Natural killer cell (primary cell): ENCODE measurements at regions not wholly inside any gene's neighbourhood (a gene's known extent, or its start where the extent isn't known, plus 50 kb on each side); places are given as distances from the start of the nearest gene placed in this dataset.

ENCODE experiments used
- ATAC-seq, 3 donors: fragments of 150-1000 bp in 2 of 3; fragments of 200-7000 bp in 1 of 3; cut with Tn5 transposase; 1 replicate in 1 of 3; 2 replicates in 2 of 3; pipeline ENCODE4 v1.10.0; 2021; ENCODE audit warnings: mild to moderate bottlenecking in 2 of 3, moderate library complexity in 2 of 3
- DNase-seq, 2 donors: peaks; one replicate each; pipeline versions ENCODE4 v3.0.0 to v3.0.0-alpha.2; 2013 to 2021; ENCODE audit warnings: mixed read lengths in 1 of 2
- H3K27ac ChIP-seq: one replicate; pipeline ENCODE4 v1.5.1; 2013; ENCODE audit warnings: mild to moderate bottlenecking, low read length
- H3K27me3 ChIP-seq: one replicate; pipeline ENCODE4 v1.6.1; 2013; ENCODE audit warnings: low read length; ENCODE audit not compliant: control insufficient read depth, insufficient read depth
- H3K36me3 ChIP-seq: one replicate; pipeline ENCODE4 v1.6.1; 2013; ENCODE audit warnings: low read length; ENCODE audit not compliant: control insufficient read depth, insufficient read depth
- H3K4me1 ChIP-seq: one replicate; pipeline ENCODE4 v1.6.1; 2013; ENCODE audit warnings: low read length; ENCODE audit not compliant: control insufficient read depth, insufficient read depth
- H3K4me3 ChIP-seq: one replicate; pipeline ENCODE4 v1.5.1; 2013; ENCODE audit warnings: low read length
- H3K9me3 ChIP-seq: one replicate; pipeline ENCODE4 v1.6.1; 2013; ENCODE audit warnings: low read length; ENCODE audit not compliant: control insufficient read depth, insufficient read depth
- H3K27ac Mint-ChIP-seq, 2 donors: one replicate each; pipeline ENCODE4 v1.8.0; 2022; ENCODE audit warnings: mild to moderate bottlenecking in 2 of 2, mixed read lengths in 2 of 2, moderate library complexity in 1 of 2
- H3K27me3 Mint-ChIP-seq, 2 donors: one replicate each; pipeline ENCODE4 v1.8.0; 2022; ENCODE audit warnings: low read depth in 2 of 2, mixed read lengths in 2 of 2
- H3K36me3 Mint-ChIP-seq: one replicate; pipeline ENCODE4 v1.8.0; 2022; ENCODE audit warnings: mixed read lengths
- H3K4me1 Mint-ChIP-seq, 2 donors: one replicate each; pipeline ENCODE4 v1.8.0; 2022; ENCODE audit warnings: mixed read lengths in 2 of 2
- H3K4me3 Mint-ChIP-seq: one replicate; pipeline ENCODE4 v1.8.0; 2022; ENCODE audit warnings: mild to moderate bottlenecking, moderate library complexity, mixed read lengths
- H3K9me3 Mint-ChIP-seq, 2 donors: one replicate each; pipeline ENCODE4 v1.8.0; 2022; ENCODE audit warnings: mixed read lengths in 2 of 2
- WGBS: methylation state at CpG from one replicate; pipeline ENCODE4 v1.1.7; 2013; ENCODE audit warnings: missing lambda C conversion rate; ENCODE audit not compliant: insufficient coverage; 5-methylcytosine and 5-hydroxymethylcytosine counted together
- intact Hi-C: fragments of 100-400 bp; cut with micrococcal nuclease; formaldehyde crosslinking; loops from one replicate; pipeline ENCODE4 v1.14.2; 2022
- TF ChIP-seq, protein P1 (sequence below): fragments of 200-600 bp; IDR thresholded peaks from one replicate; pipeline ENCODE4 v1.8.0; 2022; ENCODE audit warnings: antibody characterized with exemption

- no peak overlapping the region for H3K4me3 Mint-ChIP-seq
- H3K4me1 Mint-ChIP-seq, result no peaks in the 10 kb centered on the region
- intact Hi-C loops, result no loop called here
- no peak overlapping the region for H3K27ac Mint-ChIP-seq
- TF ChIP-seq, protein P1, sequence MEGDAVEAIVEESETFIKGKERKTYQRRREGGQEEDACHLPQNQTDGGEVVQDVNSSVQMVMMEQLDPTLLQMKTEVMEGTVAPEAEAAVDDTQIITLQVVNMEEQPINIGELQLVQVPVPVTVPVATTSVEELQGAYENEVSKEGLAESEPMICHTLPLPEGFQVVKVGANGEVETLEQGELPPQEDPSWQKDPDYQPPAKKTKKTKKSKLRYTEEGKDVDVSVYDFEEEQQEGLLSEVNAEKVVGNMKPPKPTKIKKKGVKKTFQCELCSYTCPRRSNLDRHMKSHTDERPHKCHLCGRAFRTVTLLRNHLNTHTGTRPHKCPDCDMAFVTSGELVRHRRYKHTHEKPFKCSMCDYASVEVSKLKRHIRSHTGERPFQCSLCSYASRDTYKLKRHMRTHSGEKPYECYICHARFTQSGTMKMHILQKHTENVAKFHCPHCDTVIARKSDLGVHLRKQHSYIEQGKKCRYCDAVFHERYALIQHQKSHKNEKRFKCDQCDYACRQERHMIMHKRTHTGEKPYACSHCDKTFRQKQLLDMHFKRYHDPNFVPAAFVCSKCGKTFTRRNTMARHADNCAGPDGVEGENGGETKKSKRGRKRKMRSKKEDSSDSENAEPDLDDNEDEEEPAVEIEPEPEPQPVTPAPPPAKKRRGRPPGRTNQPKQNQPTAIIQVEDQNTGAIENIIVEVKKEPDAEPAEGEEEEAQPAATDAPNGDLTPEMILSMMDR, result no peak
- H3K27me3 ChIP-seq, result peaks cover 4% of the 10 kb centered on the region
- ATAC-seq (no peak), DNase-seq (no peak)
- H3K27ac ChIP-seq, result no peak overlapping the region
- no peaks in the 10 kb centered on the region for H3K4me1 ChIP-seq
- H3K36me3 ChIP-seq, result no peaks in the 10 kb centered on the region
- H3K9me3 Mint-ChIP-seq, result no peaks in the 10 kb centered on the region
- no peak overlapping the region for H3K4me3 ChIP-seq
- H3K36me3 Mint-ChIP-seq, result no peaks in the 10 kb centered on the region
- H3K9me3 ChIP-seq, result no peaks in the 10 kb centered on the region
- H3K27me3 Mint-ChIP-seq, result peaks cover 12 to 45% of the 10 kb centered on the region in 2 donors
Measured at GRCh38 chr9:73076970-73077369, 74.7 kb upstream of the ANXA1 start.

GRCh38 chr9:73074176-73074708 is 77.4 kb upstream of the ANXA1 start:
- TF ChIP-seq, protein P1, result no peak
- no peaks in the 10 kb centered on the region for H3K4me1 Mint-ChIP-seq
- H3K36me3 Mint-ChIP-seq, result no peaks in the 10 kb centered on the region
- peaks cover 20 to 51% of the 10 kb centered on the region in 2 donors for H3K27me3 Mint-ChIP-seq
- no peak overlapping the region for H3K27ac Mint-ChIP-seq
- Histone ChIP-seq H3K27ac (no peak overlapping the region), H3K4me1 (no peaks in the 10 kb centered on the region), H3K9me3 (no peaks in the 10 kb centered on the region), H3K36me3 (no peaks in the 10 kb centered on the region), H3K27me3 (peaks cover 4% of the 10 kb centered on the region), H3K4me3 (no peak overlapping the region)
- ATAC-seq (no peak), DNase-seq (no peak)
- intact Hi-C loops, result no loop called here
- no peaks in the 10 kb centered on the region for H3K9me3 Mint-ChIP-seq
- 100% methylated on average over 1 of the region's 2 CpGs for WGBS
- no peak overlapping the region for H3K4me3 Mint-ChIP-seq

DNA sequence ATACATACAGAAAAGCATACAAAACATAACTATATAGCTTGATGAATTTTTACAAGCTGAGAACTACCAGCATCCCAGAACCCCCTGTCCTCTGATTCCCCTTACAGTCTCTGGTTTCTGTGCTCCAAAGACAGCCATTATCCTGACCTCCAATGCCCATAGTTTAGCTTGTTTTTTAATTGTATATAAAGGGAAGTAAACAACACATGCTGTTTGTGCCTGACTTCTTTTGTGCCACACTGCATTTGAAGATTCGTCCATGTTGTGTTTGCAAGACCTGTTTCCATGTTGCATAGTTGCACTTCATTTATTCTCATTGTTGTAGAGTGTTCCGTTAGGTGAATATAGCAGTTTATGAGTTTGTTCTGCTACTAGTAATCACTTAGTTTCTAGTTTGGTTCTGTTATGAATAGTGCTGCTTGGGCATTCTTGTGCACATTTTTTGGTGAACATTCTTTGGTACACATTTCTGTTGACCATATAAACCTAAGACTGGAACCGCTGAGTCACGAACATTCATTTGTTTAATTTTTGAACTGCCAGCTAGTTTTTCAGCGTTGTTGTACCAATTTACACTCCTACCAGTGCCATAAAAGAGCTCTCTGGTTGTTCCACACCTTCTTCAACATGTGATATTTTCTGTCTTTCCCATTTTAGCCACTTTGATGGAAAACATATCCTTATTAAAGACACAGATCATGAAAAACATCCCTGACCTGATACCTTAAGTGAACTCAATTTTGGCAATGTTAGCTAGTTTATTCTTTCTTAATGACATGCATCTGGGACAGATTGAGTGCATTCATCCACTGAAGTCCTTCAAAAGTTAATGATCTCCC is 78.1 kb upstream of the ANXA1 start:
- H3K27me3 Mint-ChIP-seq, result peaks cover 20 to 56% of the 10 kb centered on the region in 2 donors
- no peak overlapping the region for H3K4me3 ChIP-seq
- no peaks in the 10 kb centered on the region for H3K9me3 Mint-ChIP-seq
- H3K4me1 Mint-ChIP-seq, result no peaks in the 10 kb centered on the region
- no peak overlapping the region for H3K27ac Mint-ChIP-seq
- H3K4me1 ChIP-seq, result no peaks in the 10 kb centered on the region
- TF ChIP-seq, protein P1, result no peak
- no peaks in the 10 kb centered on the region for H3K36me3 Mint-ChIP-seq
- intact Hi-C loops, result no loop called here
- H3K4me3 Mint-ChIP-seq, result no peak overlapping the region
- ATAC-seq (no peak), DNase-seq (no peak)
- no peaks in the 10 kb centered on the region for H3K9me3 ChIP-seq
- 84% methylated on average over 5 of the region's 5 CpGs for WGBS
- no peak overlapping the region for H3K27ac ChIP-seq
- H3K36me3 ChIP-seq, result no peaks in the 10 kb centered on the region
- H3K27me3 ChIP-seq, result peaks cover 4% of the 10 kb centered on the region
